ENCODE measurements at regions not wholly inside any gene's neighbourhood (a gene's known extent, or its start where the extent isn't known, plus 50 kb on each side); places are given as distances from the start of the nearest gene placed in this dataset.

DNA sequence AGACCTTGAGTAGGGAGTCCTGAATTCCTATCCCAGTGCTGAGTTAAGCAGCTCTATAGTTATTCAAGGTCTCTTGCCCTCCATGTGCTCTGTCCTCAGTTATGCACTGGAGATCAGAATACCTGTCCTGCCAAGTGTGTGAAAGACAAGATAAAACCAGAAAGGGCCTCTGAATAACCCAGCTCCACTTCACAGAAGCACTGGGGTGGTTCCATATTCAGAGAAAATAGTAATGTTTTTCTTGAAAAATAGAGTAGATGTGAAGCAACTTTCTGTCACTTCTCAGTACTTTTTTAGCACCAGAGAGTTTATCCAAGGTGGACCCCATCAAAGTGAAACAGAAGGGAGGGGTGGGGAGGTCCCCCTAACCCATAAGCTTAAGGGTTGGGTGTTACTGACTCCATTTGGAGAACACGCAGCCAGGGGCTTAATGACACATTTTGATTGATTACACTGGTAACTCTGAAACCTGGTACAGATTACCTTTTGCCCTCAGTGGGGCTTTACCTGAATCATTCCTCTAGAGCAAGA, 509.8 kb upstream of the JARID2 start:
- Histone ChIP-seq H3F3A (ENCODE audit: insufficient read depth, low read length, poor library complexity, severe bottlenecking) (no peaks in the 10 kb centered on the region), H3K36me3 (ENCODE audit: insufficient read depth, low read length) (no peaks in the 10 kb centered on the region), H3K9ac (ENCODE audit: low read length) (no peak overlapping the region), H3K4me3 (ENCODE audit: low read length) (no peak overlapping the region), H3K27ac (ENCODE audit: low read length) (no peak overlapping the region), H3K4me2 (ENCODE audit: low read length) (no peak overlapping the region), H3K9me2 (ENCODE audit: insufficient read depth, low read length) (no peaks in the 10 kb centered on the region), H3K27me3 (ENCODE audit: insufficient read depth, low read depth, low read length) (no peaks in the 10 kb centered on the region), H2AFZ (ENCODE audit: low read depth, low read length) (no peak overlapping the region), H3K79me2 (replicated peaks; ENCODE audit: insufficient read depth, low read length) (no peaks in the 10 kb centered on the region), H4K20me1 (ENCODE audit: insufficient read depth) (no peaks in the 10 kb centered on the region), H3K9me3 (ENCODE audit: low read length) (no peaks in the 10 kb centered on the region)
- TF ChIP-seq EZH2 (IDR thresholded peaks at IDR 0.05; ENCODE audit: borderline replicate concordance, insufficient read depth, low read length, poor library complexity, severe bottlenecking) (no peak), TAF1 (IDR thresholded peaks at IDR 0.05; ENCODE audit: low read depth) (no peak), RAD21 (conservative IDR thresholded peaks at IDR 0.05) (no peak), SMC3 (conservative IDR thresholded peaks at IDR 0.05; ENCODE audit: poor library complexity) (no peak), POLR2AphosphoS5 (IDR thresholded peaks at IDR 0.05) (no peak), MXI1 (conservative IDR thresholded peaks at IDR 0.05; ENCODE audit: poor library complexity, severe bottlenecking) (no peak), EP300 (conservative IDR thresholded peaks at IDR 0.05; ENCODE audit: poor library complexity, severe bottlenecking) (no peak)
- TF ChIP-seq, protein P1, sequence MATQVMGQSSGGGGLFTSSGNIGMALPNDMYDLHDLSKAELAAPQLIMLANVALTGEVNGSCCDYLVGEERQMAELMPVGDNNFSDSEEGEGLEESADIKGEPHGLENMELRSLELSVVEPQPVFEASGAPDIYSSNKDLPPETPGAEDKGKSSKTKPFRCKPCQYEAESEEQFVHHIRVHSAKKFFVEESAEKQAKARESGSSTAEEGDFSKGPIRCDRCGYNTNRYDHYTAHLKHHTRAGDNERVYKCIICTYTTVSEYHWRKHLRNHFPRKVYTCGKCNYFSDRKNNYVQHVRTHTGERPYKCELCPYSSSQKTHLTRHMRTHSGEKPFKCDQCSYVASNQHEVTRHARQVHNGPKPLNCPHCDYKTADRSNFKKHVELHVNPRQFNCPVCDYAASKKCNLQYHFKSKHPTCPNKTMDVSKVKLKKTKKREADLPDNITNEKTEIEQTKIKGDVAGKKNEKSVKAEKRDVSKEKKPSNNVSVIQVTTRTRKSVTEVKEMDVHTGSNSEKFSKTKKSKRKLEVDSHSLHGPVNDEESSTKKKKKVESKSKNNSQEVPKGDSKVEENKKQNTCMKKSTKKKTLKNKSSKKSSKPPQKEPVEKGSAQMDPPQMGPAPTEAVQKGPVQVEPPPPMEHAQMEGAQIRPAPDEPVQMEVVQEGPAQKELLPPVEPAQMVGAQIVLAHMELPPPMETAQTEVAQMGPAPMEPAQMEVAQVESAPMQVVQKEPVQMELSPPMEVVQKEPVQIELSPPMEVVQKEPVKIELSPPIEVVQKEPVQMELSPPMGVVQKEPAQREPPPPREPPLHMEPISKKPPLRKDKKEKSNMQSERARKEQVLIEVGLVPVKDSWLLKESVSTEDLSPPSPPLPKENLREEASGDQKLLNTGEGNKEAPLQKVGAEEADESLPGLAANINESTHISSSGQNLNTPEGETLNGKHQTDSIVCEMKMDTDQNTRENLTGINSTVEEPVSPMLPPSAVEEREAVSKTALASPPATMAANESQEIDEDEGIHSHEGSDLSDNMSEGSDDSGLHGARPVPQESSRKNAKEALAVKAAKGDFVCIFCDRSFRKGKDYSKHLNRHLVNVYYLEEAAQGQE (IDR thresholded peaks at IDR 0.05; ENCODE audit: borderline replicate concordance), result no peak
- TF ChIP-seq, protein P2, sequence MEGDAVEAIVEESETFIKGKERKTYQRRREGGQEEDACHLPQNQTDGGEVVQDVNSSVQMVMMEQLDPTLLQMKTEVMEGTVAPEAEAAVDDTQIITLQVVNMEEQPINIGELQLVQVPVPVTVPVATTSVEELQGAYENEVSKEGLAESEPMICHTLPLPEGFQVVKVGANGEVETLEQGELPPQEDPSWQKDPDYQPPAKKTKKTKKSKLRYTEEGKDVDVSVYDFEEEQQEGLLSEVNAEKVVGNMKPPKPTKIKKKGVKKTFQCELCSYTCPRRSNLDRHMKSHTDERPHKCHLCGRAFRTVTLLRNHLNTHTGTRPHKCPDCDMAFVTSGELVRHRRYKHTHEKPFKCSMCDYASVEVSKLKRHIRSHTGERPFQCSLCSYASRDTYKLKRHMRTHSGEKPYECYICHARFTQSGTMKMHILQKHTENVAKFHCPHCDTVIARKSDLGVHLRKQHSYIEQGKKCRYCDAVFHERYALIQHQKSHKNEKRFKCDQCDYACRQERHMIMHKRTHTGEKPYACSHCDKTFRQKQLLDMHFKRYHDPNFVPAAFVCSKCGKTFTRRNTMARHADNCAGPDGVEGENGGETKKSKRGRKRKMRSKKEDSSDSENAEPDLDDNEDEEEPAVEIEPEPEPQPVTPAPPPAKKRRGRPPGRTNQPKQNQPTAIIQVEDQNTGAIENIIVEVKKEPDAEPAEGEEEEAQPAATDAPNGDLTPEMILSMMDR (IDR thresholded peaks at IDR 0.05; ENCODE audit: poor library complexity, severe bottlenecking), result no peak

DNA sequence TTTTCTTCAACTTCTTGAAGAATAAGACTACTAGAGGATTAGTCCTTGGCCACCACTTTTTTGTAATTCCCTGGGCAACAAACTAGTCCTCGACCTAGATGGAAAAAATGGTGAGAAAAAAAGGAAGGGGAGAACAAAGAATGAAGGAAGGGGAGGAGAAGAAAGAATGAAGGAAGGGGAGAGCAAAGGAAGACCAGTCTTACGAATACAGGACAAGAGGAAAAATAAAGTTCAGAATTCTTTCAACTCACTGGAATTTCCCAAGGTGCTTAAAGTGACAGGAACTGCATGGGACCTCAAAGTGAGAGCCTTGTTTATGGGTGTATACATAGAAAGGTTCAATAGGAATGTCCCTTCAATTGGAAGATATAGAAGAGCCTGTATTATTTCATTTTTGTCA, 509.3 kb upstream of the JARID2 start:
- H3K4me3 ChIP-seq (ENCODE audit: low read length), result no peak overlapping the region
- H3K4me2 ChIP-seq (ENCODE audit: low read length), result no peak overlapping the region
- no peaks in the 10 kb centered on the region for H3K79me2 ChIP-seq (replicated peaks; ENCODE audit: insufficient read depth, low read length)
- H3K27me3 ChIP-seq (ENCODE audit: insufficient read depth, low read depth, low read length), result no peaks in the 10 kb centered on the region
- TF ChIP-seq, protein P2 (IDR thresholded peaks at IDR 0.05; ENCODE audit: poor library complexity, severe bottlenecking), result no peak
- TF ChIP-seq, protein P1 (IDR thresholded peaks at IDR 0.05; ENCODE audit: borderline replicate concordance), result no peak
- no peak for TF ChIP-seq EZH2 (IDR thresholded peaks at IDR 0.05; ENCODE audit: borderline replicate concordance, insufficient read depth, low read length, poor library complexity, severe bottlenecking)
- TF ChIP-seq MXI1 (conservative IDR thresholded peaks at IDR 0.05; ENCODE audit: poor library complexity, severe bottlenecking), result no peak
- no peak for TF ChIP-seq RAD21 (conservative IDR thresholded peaks at IDR 0.05)
- TF ChIP-seq TAF1 (IDR thresholded peaks at IDR 0.05; ENCODE audit: low read depth), result no peak
- TF ChIP-seq POLR2AphosphoS5 (IDR thresholded peaks at IDR 0.05), result no peak
- no peak for TF ChIP-seq SMC3 (conservative IDR thresholded peaks at IDR 0.05; ENCODE audit: poor library complexity)
- no peak for TF ChIP-seq EP300 (conservative IDR thresholded peaks at IDR 0.05; ENCODE audit: poor library complexity, severe bottlenecking)
- H3K9me2 ChIP-seq (ENCODE audit: insufficient read depth, low read length), result no peaks in the 10 kb centered on the region
- H3K27ac ChIP-seq (ENCODE audit: low read length), result no peak overlapping the region
- no peak overlapping the region for H3K9ac ChIP-seq (ENCODE audit: low read length)
- no peaks in the 10 kb centered on the region for H3K36me3 ChIP-seq (ENCODE audit: insufficient read depth, low read length)
- H4K20me1 ChIP-seq (ENCODE audit: insufficient read depth), result no peaks in the 10 kb centered on the region
- H2AFZ ChIP-seq (ENCODE audit: low read depth, low read length), result no peak overlapping the region
- H3F3A ChIP-seq (ENCODE audit: insufficient read depth, low read length, poor library complexity, severe bottlenecking), result no peaks in the 10 kb centered on the region
- H3K9me3 ChIP-seq (ENCODE audit: low read length), result no peaks in the 10 kb centered on the region
